B cell (primary cell): ENCODE measurements at regions not wholly inside any gene's neighbourhood (a gene's known extent, or its start where the extent isn't known, plus 50 kb on each side); places are given as distances from the start of the nearest gene placed in this dataset.

ENCODE experiments used
- ATAC-seq: fragments of 200-7000 bp; cut with Tn5 transposase; one replicate; pipeline ENCODE4 v1.10.0; 2021; ENCODE audit warnings: low read depth, mild to moderate bottlenecking, moderate number of reproducible peaks, moderate library complexity
- CTCF ChIA-PET: fragments of 350-600 bp; sonication (Branson Sonifier 250); formaldehyde crosslinking; loops from one replicate; lab custom pipeline; 2021; ENCODE audit warnings: antibody characterized with exemption, inconsistent platforms; lab: Charles Lee
- POLR2A ChIA-PET: fragments of 350-600 bp; sonication (Branson Sonifier 250); formaldehyde crosslinking; loops from one replicate; lab custom pipeline; 2021; ENCODE audit warnings: antibody characterized with exemption; lab: Charles Lee
- DNase-seq: peaks from one replicate; pipeline ENCODE4 v3.0.0; 2013
- H2AFZ ChIP-seq: 2 replicates; pipeline ENCODE4 v1.6.1; 2012; ENCODE audit warnings: mild to moderate bottlenecking, low read depth, low read length; ENCODE audit not compliant: insufficient read depth, poor library complexity, severe bottlenecking
- H3K27ac ChIP-seq, 2 donors: 1 replicate in 1 of 2; 2 replicates in 1 of 2; pipeline ENCODE4 v1.5.1; 2012 to 2013; ENCODE audit warnings: low read length in 2 of 2, mild to moderate bottlenecking in 2 of 2, moderate library complexity in 1 of 2
- H3K27me3 ChIP-seq, 4 experiments: fragments of 200-600 bp in 1 of 4; sonication (generic) in 1 of 4; replicated peaks in 1 of 4; 1 replicate in 2 of 4; 2 replicates in 2 of 4; pipeline versions ENCODE4 v1.6.1 to v1.7.0; 2013 to 2016; ENCODE audit warnings: low read length in 3 of 4, mild to moderate bottlenecking in 2 of 4, mixed read lengths in 1 of 4, moderate library complexity in 1 of 4; ENCODE audit not compliant: insufficient read depth in 4 of 4, control insufficient read depth in 3 of 4; ENCODE audit errors: control extremely low read depth in 1 of 4
- H3K36me3 ChIP-seq, 2 experiments: replicated peaks in 1 of 2; 1 replicate in 1 of 2; 2 replicates in 1 of 2; pipeline versions ENCODE4 v1.6.1 to v1.7.1; 2013; ENCODE audit warnings: low read length in 1 of 2; ENCODE audit not compliant: insufficient read depth in 2 of 2, control insufficient read depth in 1 of 2; ENCODE audit errors: control extremely low read depth in 1 of 2, extremely low read depth in 1 of 2
- H3K4me1 ChIP-seq, 2 donors: fragments of 200-600 bp in 1 of 2; sonication (generic) in 1 of 2; 1 replicate in 1 of 2; 2 replicates in 1 of 2; pipeline versions ENCODE4 v1.5.1 to v1.6.1; 2013 to 2017; ENCODE audit warnings: low read length in 2 of 2; ENCODE audit not compliant: control insufficient read depth in 2 of 2, insufficient read depth in 2 of 2
- H3K4me2 ChIP-seq: replicated peaks from 2 replicates; pipeline ENCODE3; 2012; ENCODE audit warnings: mild to moderate bottlenecking, low read depth, low read length; ENCODE audit not compliant: poor library complexity, severe bottlenecking
- H3K4me3 ChIP-seq, 5 experiments: fragments of 200-600 bp in 1 of 5; sonication (generic) in 1 of 5; 1 replicate in 3 of 5; 2 replicates in 2 of 5; pipeline versions ENCODE4 v1.5.1 to v1.7.0; 2011 to 2016; ENCODE audit warnings: low read length in 4 of 5, mild to moderate bottlenecking in 4 of 5, low read depth in 2 of 5, control low read depth in 1 of 5, moderate library complexity in 1 of 5; ENCODE audit not compliant: insufficient read depth in 1 of 5; ENCODE audit errors: control extremely low read depth in 1 of 5, extremely low read depth in 1 of 5
- H3K79me2 ChIP-seq: fragments of 200-600 bp; sonication (generic); one replicate; pipeline ENCODE4 v1.6.0; 2016; ENCODE audit warnings: low read length; ENCODE audit not compliant: control insufficient read depth, insufficient read depth
- H3K9ac ChIP-seq: fragments of 200-600 bp; sonication (generic); 2 replicates; pipeline ENCODE4 v1.6.1; 2017; ENCODE audit warnings: mild to moderate bottlenecking, low read length, moderate library complexity
- H3K9me3 ChIP-seq, 3 donors: one replicate each; pipeline versions ENCODE4 v1.6.1 to v1.7.1; 2013; ENCODE audit warnings: low read length in 2 of 3; ENCODE audit not compliant: control insufficient read depth in 2 of 3, insufficient read depth in 1 of 3; ENCODE audit errors: control extremely low read depth in 1 of 3
- H4K20me1 ChIP-seq: 2 replicates; pipeline ENCODE4 v1.6.0; 2012; ENCODE audit warnings: mild to moderate bottlenecking, low read length; ENCODE audit not compliant: insufficient read depth, control insufficient read depth, poor library complexity, severe bottlenecking
- H3K27ac Mint-ChIP-seq: one replicate; pipeline ENCODE4 v1.8.0; 2021; ENCODE audit warnings: mixed read lengths
- H3K27me3 Mint-ChIP-seq: one replicate; pipeline ENCODE4 v1.8.0; 2021; ENCODE audit warnings: mixed read lengths
- H3K4me1 Mint-ChIP-seq: one replicate; pipeline ENCODE4 v1.8.0; 2021; ENCODE audit warnings: mixed read lengths
- H3K4me3 Mint-ChIP-seq: one replicate; pipeline ENCODE4 v1.8.0; 2021; ENCODE audit warnings: mixed read lengths
- H3K9me3 Mint-ChIP-seq: one replicate; pipeline ENCODE4 v1.8.0; 2022; ENCODE audit warnings: mixed read lengths; ENCODE audit not compliant: insufficient read depth
- EZH2 ChIP-seq: IDR thresholded peaks from 2 replicates; pipeline ENCODE4 v1.6.1; 2012; ENCODE audit warnings: borderline replicate concordance, low read depth, mild to moderate bottlenecking, moderate library complexity, low read length; ENCODE audit not compliant: insufficient read depth, poor library complexity, severe bottlenecking
- WGBS: methylation state at CpG from one replicate; pipeline ENCODE4 v1.1.5; 2013; ENCODE audit warnings: missing lambda C conversion rate; ENCODE audit not compliant: insufficient coverage; 5-methylcytosine and 5-hydroxymethylcytosine counted together
- intact Hi-C: fragments of 100-400 bp; cut with micrococcal nuclease; formaldehyde crosslinking; loops from one replicate; pipeline ENCODE4 v1.10.0; 2022
- TF ChIP-seq, protein P1 (sequence below): fragments of 200-600 bp; IDR thresholded peaks from one replicate; pipeline ENCODE4 v1.8.0; 2022; ENCODE audit warnings: antibody characterized with exemption, mild to moderate bottlenecking

DNA sequence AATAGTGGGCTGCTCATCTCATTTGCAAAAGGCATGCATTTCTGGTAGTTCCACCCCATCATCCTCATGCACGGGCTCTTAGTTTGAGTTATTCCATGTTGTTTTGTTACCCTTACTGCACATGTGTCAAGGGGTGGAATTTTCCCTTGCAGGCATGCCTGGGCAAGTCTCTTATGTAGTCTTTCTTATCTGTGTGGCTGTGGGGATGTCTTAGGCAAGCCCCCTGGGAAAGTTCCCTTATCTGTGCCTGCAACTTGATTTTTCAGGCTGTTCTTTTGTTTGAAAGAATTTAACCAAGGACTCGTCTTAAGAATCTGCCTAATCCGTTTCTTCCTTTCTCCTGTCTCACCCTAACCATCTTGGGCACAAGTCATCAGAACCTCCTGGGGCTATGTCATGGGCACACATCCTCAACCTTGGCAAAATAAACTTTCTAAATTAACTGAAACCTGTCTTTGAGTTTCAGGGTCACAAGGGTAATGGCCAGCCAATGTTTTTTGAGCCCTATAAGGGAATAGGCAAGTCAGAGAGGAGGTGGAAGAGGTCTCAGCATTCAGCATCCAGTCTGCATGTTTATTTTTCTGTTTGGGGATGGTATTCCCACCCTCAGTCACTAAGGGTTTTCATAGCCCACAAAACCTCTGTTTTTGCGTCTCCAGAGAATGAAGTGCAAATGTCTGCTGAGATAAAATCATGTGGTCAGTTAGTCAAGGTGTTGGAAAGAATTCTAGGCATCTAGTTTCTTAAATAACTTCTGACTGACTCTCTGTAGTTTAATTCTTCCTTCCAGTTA lies 579.7 kb downstream of the PLA2G4A start:
- Histone ChIP-seq H4K20me1 (no peaks in the 10 kb centered on the region), H3K36me3 (no peaks in the 10 kb centered on the region), H3K4me1 (no peaks in the 10 kb centered on the region), H3K27me3 (no peaks in the 10 kb centered on the region), H3K79me2 (no peaks in the 10 kb centered on the region), H3K27ac (no peak overlapping the region), H3K9ac (no peak overlapping the region), H3K9me3 (no peaks in the 10 kb centered on the region), H3K4me3 (no peak overlapping the region), H2AFZ (no peak overlapping the region), H3K4me2 (no peak overlapping the region)
- no peak for TF ChIP-seq EZH2
- TF ChIP-seq, protein P1, sequence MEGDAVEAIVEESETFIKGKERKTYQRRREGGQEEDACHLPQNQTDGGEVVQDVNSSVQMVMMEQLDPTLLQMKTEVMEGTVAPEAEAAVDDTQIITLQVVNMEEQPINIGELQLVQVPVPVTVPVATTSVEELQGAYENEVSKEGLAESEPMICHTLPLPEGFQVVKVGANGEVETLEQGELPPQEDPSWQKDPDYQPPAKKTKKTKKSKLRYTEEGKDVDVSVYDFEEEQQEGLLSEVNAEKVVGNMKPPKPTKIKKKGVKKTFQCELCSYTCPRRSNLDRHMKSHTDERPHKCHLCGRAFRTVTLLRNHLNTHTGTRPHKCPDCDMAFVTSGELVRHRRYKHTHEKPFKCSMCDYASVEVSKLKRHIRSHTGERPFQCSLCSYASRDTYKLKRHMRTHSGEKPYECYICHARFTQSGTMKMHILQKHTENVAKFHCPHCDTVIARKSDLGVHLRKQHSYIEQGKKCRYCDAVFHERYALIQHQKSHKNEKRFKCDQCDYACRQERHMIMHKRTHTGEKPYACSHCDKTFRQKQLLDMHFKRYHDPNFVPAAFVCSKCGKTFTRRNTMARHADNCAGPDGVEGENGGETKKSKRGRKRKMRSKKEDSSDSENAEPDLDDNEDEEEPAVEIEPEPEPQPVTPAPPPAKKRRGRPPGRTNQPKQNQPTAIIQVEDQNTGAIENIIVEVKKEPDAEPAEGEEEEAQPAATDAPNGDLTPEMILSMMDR: no peak
- POLR2A ChIA-PET: no interaction called here
- Mint-ChIP-seq H3K27me3 (no peaks in the 10 kb centered on the region), H3K9me3 (no peaks in the 10 kb centered on the region), H3K4me3 (no peak overlapping the region), H3K27ac (no peak overlapping the region), H3K4me1 (no peaks in the 10 kb centered on the region)
- CTCF ChIA-PET: no interaction called here
- DNase-seq (no peak), ATAC-seq (no peak)
- intact Hi-C loops: no loop called here
- 89% methylated on average over 2 of the region's 4 CpGs for WGBS

DNA sequence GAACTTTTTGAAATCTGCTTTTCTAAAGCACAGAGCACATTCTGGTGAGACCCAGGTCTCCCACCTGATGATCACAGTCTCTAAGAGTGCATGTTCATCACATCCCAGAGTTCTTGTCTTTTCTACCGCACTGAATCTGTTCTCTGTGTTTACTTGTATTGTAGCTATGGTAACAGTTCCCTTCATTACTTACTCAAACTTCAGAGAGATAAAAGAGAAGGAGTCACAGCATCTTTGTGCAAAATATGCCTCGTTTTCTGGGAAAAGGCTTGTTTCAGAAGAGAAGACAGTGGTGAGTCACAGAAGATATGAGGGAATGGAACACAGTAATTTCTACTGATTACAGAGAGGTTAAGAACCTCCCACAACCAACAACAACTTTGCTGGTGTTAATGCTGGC lies 580.6 kb downstream of the PLA2G4A start:
- H3K36me3 ChIP-seq: no peaks in the 10 kb centered on the region
- no peaks in the 10 kb centered on the region for H3K27me3 ChIP-seq
- no peak overlapping the region for H2AFZ ChIP-seq
- Mint-ChIP-seq H3K4me3 (no peak overlapping the region), H3K4me1 (no peaks in the 10 kb centered on the region), H3K27me3 (no peaks in the 10 kb centered on the region), H3K9me3 (no peaks in the 10 kb centered on the region), H3K27ac (no peak overlapping the region)
- WGBS: no CpG with 5 or more reads among the region's 2 CpGs
- no peaks in the 10 kb centered on the region for H3K4me1 ChIP-seq
- intact Hi-C loops: no loop called here
- no peaks in the 10 kb centered on the region for H4K20me1 ChIP-seq
- DNase-seq (no peak), ATAC-seq (no peak)
- no peaks in the 10 kb centered on the region for H3K9me3 ChIP-seq
- ChIA-PET CTCF (no interaction called here), POLR2A (no interaction called here)
- H3K9ac ChIP-seq: no peak overlapping the region
- H3K79me2 ChIP-seq: no peaks in the 10 kb centered on the region
- H3K27ac ChIP-seq: no peak overlapping the region
- no peak overlapping the region for H3K4me2 ChIP-seq
- TF ChIP-seq, protein P1: no peak
- no peak for TF ChIP-seq EZH2
- no peak overlapping the region for H3K4me3 ChIP-seq
